ENCODE measurements at regions not wholly inside any gene's neighbourhood (a gene's known extent, or its start where the extent isn't known, plus 50 kb on each side); places are given as distances from the start of the nearest gene placed in this dataset.
A peak's percentile ranks its signal among the peaks of the same experiment; 100 is the strongest.

DNA sequence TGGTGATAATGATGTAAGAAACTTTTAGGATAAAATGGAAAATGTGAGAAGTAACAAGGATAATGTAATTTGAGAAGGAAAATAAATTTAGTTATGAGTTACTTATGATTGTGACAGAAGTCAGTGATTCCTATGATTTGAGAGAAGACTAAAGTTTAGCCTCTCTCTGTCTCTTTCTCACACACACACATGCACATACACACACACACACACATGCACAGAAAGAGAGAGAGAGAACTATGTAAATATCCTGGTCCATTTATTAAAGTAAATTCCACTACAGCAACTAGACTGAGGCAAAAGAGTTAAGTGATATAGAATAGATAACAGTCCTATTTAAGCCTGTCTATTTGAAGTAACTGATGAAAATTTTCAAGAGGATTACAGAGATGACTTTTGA, 375.2 kb downstream of the CD109 start:
- Mint-ChIP-seq H3K9me3 (ENCODE audit: unreplicated experiment) (peaks cover 5% of the 10 kb centered on the region), H3K4me1 (ENCODE audit: unreplicated experiment) (peaks cover 15% of the 10 kb centered on the region), H3K27me3 (ENCODE audit: unreplicated experiment) (peaks cover 9% of the 10 kb centered on the region), H3K27ac (ENCODE audit: unreplicated experiment) (no peak overlapping the region), H3K36me3 (ENCODE audit: unreplicated experiment) (no peaks in the 10 kb centered on the region), H3K4me3 (ENCODE audit: unreplicated experiment) (no peak overlapping the region)
- DNase-seq (ENCODE audit: extremely low spot score, unreplicated experiment), result no peak
- no peak for TF ChIP-seq CTCF (IDR thresholded peaks at IDR 0.05)

GRCh38 chr6:74070711-74071110, 374.7 kb downstream of the CD109 start:
- peaks cover 20% of the 10 kb centered on the region for H3K4me1 Mint-ChIP-seq (ENCODE audit: unreplicated experiment)
- no peak for TF ChIP-seq CTCF (IDR thresholded peaks at IDR 0.05)
- no peak overlapping the region for H3K27ac Mint-ChIP-seq (ENCODE audit: unreplicated experiment)

DNA sequence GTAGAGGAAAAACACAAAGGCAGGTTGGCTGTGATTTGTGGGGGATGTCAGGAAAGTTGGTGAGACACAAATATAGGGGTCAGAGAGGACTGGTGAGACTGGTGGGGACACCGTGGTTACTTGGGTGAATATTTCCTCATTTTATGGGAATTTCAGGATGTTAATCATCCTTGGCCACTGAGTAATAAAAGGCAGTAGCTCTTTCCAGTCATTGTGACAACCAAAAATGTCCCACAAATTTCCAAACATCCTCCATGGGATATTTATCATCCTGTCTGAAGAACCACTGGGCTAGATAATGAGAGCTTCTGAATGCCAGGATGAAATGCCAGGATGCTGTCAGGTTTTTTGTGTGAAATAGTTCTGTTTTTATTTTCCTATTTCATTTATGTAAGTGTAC, 374.1 kb downstream of the CD109 start:
- no peak overlapping the region for H3K27ac Mint-ChIP-seq (ENCODE audit: unreplicated experiment)
- TF ChIP-seq CTCF (IDR thresholded peaks at IDR 0.05), result no peak
- no peaks in the 10 kb centered on the region for H3K36me3 Mint-ChIP-seq (ENCODE audit: unreplicated experiment)
- H3K9me3 Mint-ChIP-seq (ENCODE audit: unreplicated experiment), result peaks cover 5% of the 10 kb centered on the region
- H3K4me1 Mint-ChIP-seq (ENCODE audit: unreplicated experiment), result peaks cover 23% of the 10 kb centered on the region
- H3K27me3 Mint-ChIP-seq (ENCODE audit: unreplicated experiment), result peaks cover under 1% of the 10 kb centered on the region
- no peak overlapping the region for H3K4me3 Mint-ChIP-seq (ENCODE audit: unreplicated experiment)
- DNase-seq (ENCODE audit: extremely low spot score, unreplicated experiment), result no peak

More at GRCh38 chr6:74070711-74071110, 374.7 kb downstream of the CD109 start:
- no peak for DNase-seq (ENCODE audit: extremely low spot score, unreplicated experiment)
- peaks cover 5% of the 10 kb centered on the region for H3K9me3 Mint-ChIP-seq (ENCODE audit: unreplicated experiment)
- no peak overlapping the region for H3K4me3 Mint-ChIP-seq (ENCODE audit: unreplicated experiment)
- no peaks in the 10 kb centered on the region for H3K36me3 Mint-ChIP-seq (ENCODE audit: unreplicated experiment)
- peaks cover 6% of the 10 kb centered on the region for H3K27me3 Mint-ChIP-seq (ENCODE audit: unreplicated experiment)

GRCh38 chr6:74069089-74069581, 373.1 kb downstream of the CD109 start:
- no peak for DNase-seq (ENCODE audit: extremely low spot score, unreplicated experiment)

More at GRCh38 chr6:74069089-74069581, 373.1 kb downstream of the CD109 start:
- TF ChIP-seq CTCF (IDR thresholded peaks at IDR 0.05), result no peak
- Mint-ChIP-seq H3K4me1 (ENCODE audit: unreplicated experiment) (peaks cover 23% of the 10 kb centered on the region), H3K4me3 (ENCODE audit: unreplicated experiment) (no peak overlapping the region), H3K36me3 (ENCODE audit: unreplicated experiment) (no peaks in the 10 kb centered on the region), H3K9me3 (ENCODE audit: unreplicated experiment) (peaks cover 5% of the 10 kb centered on the region), H3K27me3 (ENCODE audit: unreplicated experiment) (no peaks in the 10 kb centered on the region), H3K27ac (ENCODE audit: unreplicated experiment) (peak overlapping the region; percentile 43)
